Spleen (tissue), 11 donors: ENCODE measurements at regions not wholly inside any gene's neighbourhood (a gene's known extent, or its start where the extent isn't known, plus 50 kb on each side); places are given as distances from the start of the nearest gene placed in this dataset.

Experiments
- DNase-seq: peaks from one replicate; pipeline ENCODE4 v3.0.0-alpha.2; 2020
- H3K27ac ChIP-seq, 8 donors: fragments of 200-600 bp; sonication (generic) in 7 of 8; 1 replicate in 4 of 8; 2 replicates in 4 of 8; pipeline versions ENCODE4 v1.5.0 to v1.8.0; 2016 to 2021; ENCODE audit warnings: inconsistent platforms in 4 of 8, mild to moderate bottlenecking in 4 of 8, moderate library complexity in 1 of 8
- H3K27me3 ChIP-seq, 7 donors: fragments of 200-600 bp; sonication (generic) in 6 of 7; replicated peaks in 1 of 7; 1 replicate in 4 of 7; 2 replicates in 3 of 7; pipeline versions ENCODE4 v1.5.0 to v1.8.0; 2016 to 2021; ENCODE audit warnings: inconsistent platforms in 3 of 7, mild to moderate bottlenecking in 1 of 7
- H3K36me3 ChIP-seq, 6 donors: fragments of 200-600 bp; sonication (generic) in 5 of 6; 1 replicate in 4 of 6; 2 replicates in 2 of 6; pipeline versions ENCODE4 v1.5.0 to v1.8.0; 2016 to 2021; ENCODE audit warnings: inconsistent platforms in 2 of 6
- H3K4me1 ChIP-seq, 6 donors: fragments of 200-600 bp; sonication (generic) in 5 of 6; 1 replicate in 3 of 6; 2 replicates in 3 of 6; pipeline versions ENCODE4 v1.5.0 to v1.8.0; 2016 to 2021; ENCODE audit warnings: inconsistent platforms in 3 of 6
- H3K4me3 ChIP-seq, 8 donors: fragments of 200-600 bp; sonication (generic) in 7 of 8; 1 replicate in 4 of 8; 2 replicates in 4 of 8; pipeline versions ENCODE4 v1.5.0 to v1.8.0; 2016 to 2021; ENCODE audit warnings: inconsistent platforms in 4 of 8, mild to moderate bottlenecking in 4 of 8, moderate library complexity in 2 of 8
- H3K9me3 ChIP-seq, 8 donors: fragments of 200-600 bp; sonication (generic) in 7 of 8; 1 replicate in 4 of 8; 2 replicates in 4 of 8; pipeline versions ENCODE4 v1.5.0 to v1.8.0; 2016 to 2021; ENCODE audit warnings: inconsistent platforms in 4 of 8
- POLR2A ChIP-seq, 3 donors: fragments of 450-650 bp; IDR thresholded peaks; one replicate each; pipeline ENCODE4 v1.5.1; 2017; ENCODE audit warnings: antibody characterized with exemption in 3 of 3, mild to moderate bottlenecking in 1 of 3
- POLR2AphosphoS5 ChIP-seq, 3 donors: sonication (generic); formaldehyde crosslinking; IDR thresholded peaks; one replicate each; pipeline ENCODE4 v1.5.1; 2017; ENCODE audit warnings: antibody characterized with exemption in 3 of 3
- WGBS, 5 donors: extraction: QIAGEN DNeasy Blood & Tissue Kit in 3 of 5; methylation state at CpG; one replicate each; pipeline versions ENCODE4 v1.1.5 to v1.1.7; 2013 to 2018; 5-methylcytosine and 5-hydroxymethylcytosine counted together
- intact Hi-C: fragments of 100-400 bp; cut with DNase I; formaldehyde crosslinking; loops from one replicate; pipeline ENCODE4 v1.15.0; 2023; ENCODE audit warnings: low total_unique reads
- TF ChIP-seq, protein P1 (sequence below), 11 experiments: fragments of 200-600 bp in 7 of 11; fragments of 450-650 bp in 4 of 11; sonication (generic) in 4 of 11; IDR thresholded peaks in 8 of 11; conservative IDR thresholded peaks in 3 of 11; 1 replicate in 7 of 11; 2 replicates in 4 of 11; pipeline versions ENCODE4 v1.4.0 to v1.8.0; 2016 to 2021; ENCODE audit warnings: antibody characterized with exemption in 11 of 11, inconsistent platforms in 4 of 11, mild to moderate bottlenecking in 1 of 11
- donor health status: healthy with polysubstance abuse.
- donor health status: DM: no; HTN: no; CAD: no; lungs with moderate emphysema.
- donor health status: DM: no; HTN: no; CAD: no.
- donor health status: Bipolar disorder and iron deficiency.
- donor health status: healthy.
- donor health status: DM: no; HTN: no; CAD: no.
- donor health status: DM: yes; HTN: yes; CAD: no.

DNA sequence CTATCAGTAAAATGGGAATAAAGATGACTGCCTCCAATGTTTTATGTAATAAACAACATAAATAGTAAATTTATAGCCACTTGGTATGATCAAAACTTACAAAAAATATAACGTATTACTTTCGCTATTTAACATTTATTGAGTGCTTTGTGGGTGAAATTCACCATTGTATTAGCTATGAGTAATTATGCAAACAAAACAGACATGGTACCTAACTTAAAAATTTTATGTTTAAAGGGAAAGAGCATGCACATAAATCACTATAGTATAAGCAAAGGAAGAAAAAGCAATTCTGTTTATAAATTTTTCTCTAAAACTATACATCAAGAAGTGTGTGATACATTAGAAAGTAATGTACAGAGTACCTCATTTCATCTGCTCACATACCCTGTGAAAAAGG lies 1046.2 kb downstream of the NCAM2 start:
- no peak for DNase-seq
- TF ChIP-seq POLR2AphosphoS5 (IDR thresholded peaks at IDR 0.05) = no peak
- TF ChIP-seq, protein P1, sequence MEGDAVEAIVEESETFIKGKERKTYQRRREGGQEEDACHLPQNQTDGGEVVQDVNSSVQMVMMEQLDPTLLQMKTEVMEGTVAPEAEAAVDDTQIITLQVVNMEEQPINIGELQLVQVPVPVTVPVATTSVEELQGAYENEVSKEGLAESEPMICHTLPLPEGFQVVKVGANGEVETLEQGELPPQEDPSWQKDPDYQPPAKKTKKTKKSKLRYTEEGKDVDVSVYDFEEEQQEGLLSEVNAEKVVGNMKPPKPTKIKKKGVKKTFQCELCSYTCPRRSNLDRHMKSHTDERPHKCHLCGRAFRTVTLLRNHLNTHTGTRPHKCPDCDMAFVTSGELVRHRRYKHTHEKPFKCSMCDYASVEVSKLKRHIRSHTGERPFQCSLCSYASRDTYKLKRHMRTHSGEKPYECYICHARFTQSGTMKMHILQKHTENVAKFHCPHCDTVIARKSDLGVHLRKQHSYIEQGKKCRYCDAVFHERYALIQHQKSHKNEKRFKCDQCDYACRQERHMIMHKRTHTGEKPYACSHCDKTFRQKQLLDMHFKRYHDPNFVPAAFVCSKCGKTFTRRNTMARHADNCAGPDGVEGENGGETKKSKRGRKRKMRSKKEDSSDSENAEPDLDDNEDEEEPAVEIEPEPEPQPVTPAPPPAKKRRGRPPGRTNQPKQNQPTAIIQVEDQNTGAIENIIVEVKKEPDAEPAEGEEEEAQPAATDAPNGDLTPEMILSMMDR (IDR thresholded peaks at IDR 0.05 in 8 of 11, conservative IDR thresholded peaks at IDR 0.05 in 3 of 11) = no peak
- no peak for TF ChIP-seq POLR2A (IDR thresholded peaks at IDR 0.05)
- intact Hi-C loops = no loop called here
- Histone ChIP-seq H3K9me3 (peaks cover 0 to 18% (median 2%) of the 10 kb centered on the region in 8 donors), H3K27me3 (no peaks in the 10 kb centered on the region), H3K27ac (no peak overlapping the region), H3K4me3 (no peak overlapping the region), H3K36me3 (no peaks in the 10 kb centered on the region), H3K4me1 (no peaks in the 10 kb centered on the region)
- WGBS, 5 donors = 76 to 92% (median 83%) methylated on average over 2 of the region's 2 CpGs

DNA sequence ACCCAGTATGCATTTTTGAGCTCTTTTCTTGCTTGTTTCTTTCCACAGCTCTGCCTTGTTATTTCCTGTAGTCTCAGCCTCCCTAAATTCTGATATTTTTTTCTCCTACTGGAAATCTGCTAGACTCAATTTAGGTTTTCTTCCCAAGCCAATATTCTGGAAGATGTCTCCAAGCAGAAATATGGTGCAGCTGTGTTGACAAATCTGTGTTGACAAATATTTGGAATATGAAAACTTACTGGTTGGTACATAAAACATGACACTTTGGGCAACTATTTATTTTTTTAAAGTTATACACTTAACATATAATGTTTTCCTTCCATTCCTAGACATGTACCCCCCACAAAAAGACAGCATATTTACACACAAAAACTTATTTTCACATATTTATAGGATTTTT lies 1048.4 kb downstream of the NCAM2 start:
- Histone ChIP-seq H3K27ac (no peak overlapping the region), H3K9me3 (no peaks in the 10 kb centered on the region), H3K27me3 (no peaks in the 10 kb centered on the region), H3K4me3 (no peak overlapping the region), H3K36me3 (no peaks in the 10 kb centered on the region), H3K4me1 (no peaks in the 10 kb centered on the region)
- no peak for TF ChIP-seq POLR2AphosphoS5 (IDR thresholded peaks at IDR 0.05)
- intact Hi-C loops = no loop called here
- DNase-seq = no peak

DNA sequence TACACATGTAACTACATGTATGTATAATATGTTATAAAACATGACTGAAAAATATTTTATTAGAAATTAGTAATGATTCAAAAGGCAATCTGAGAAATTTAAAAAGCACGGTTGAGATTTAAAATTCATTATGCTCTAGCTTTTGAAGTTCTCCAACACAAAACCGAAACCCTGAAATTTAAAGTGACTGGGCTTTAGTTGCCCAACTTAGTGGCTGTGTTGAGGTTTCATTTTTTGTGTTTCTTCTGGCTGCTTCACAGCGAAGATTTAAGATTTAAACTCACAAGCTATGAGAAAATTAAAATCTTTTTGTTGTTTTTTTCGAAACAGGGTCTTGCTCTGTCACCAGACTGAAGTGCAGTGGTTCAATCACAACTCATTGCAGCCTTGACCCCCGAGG lies 1058.7 kb downstream of the NCAM2 start:
- H3K9me3 ChIP-seq = peaks cover 0 to 11% (median 0%) of the 10 kb centered on the region in 8 donors
- intact Hi-C loops = no loop called here
- H3K27me3 ChIP-seq = no peaks in the 10 kb centered on the region
- 68 to 77% (median 71%) methylated on average over 5 of the region's 5 CpGs for WGBS, 5 donors
- no peaks in the 10 kb centered on the region for H3K4me1 ChIP-seq
- DNase-seq = no peak
- TF ChIP-seq, protein P1 (IDR thresholded peaks at IDR 0.05 in 8 of 11, conservative IDR thresholded peaks at IDR 0.05 in 3 of 11) = no peak
- TF ChIP-seq POLR2A (IDR thresholded peaks at IDR 0.05) (no peak), POLR2AphosphoS5 (IDR thresholded peaks at IDR 0.05) (no peak)
- no peak overlapping the region for H3K4me3 ChIP-seq
- no peaks in the 10 kb centered on the region for H3K36me3 ChIP-seq
- H3K27ac ChIP-seq = no peak overlapping the region

DNA sequence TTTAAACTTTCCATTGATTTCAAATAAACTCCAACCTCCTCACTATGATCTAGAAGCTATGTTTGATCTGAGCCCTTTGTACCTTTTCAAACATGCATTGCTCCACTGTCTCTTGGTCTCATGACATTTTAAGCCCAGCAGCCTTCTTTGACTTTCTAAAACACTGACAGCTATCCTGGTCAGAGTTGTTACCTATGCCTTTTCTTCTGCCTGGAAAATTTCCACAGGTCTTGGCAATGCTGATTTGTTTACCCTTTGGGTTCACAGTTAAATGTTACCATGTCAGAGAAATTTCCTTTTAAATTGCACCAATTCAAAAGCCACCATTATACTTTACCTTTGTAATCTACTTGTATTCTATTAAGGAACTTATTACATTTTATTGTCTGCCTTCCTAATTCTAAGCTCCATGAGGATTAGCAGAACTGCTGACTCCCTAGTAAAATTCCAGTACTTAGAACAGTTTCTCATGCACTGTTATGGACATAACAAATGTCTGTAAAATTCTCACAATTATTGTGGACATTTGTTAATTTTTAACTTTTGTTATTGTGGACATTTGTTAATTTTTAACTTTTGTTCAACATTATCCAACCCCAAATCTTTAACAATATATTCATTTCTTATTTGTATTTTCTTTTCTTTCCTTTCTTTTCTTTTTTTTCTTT lies 1064.4 kb downstream of the NCAM2 start:
- no peak for DNase-seq
- no peak overlapping the region for H3K27ac ChIP-seq
- H3K9me3 ChIP-seq = peaks cover 0 to 7% (median 0%) of the 10 kb centered on the region in 8 donors
- TF ChIP-seq POLR2AphosphoS5 (IDR thresholded peaks at IDR 0.05) (no peak), POLR2A (IDR thresholded peaks at IDR 0.05) (no peak)
- TF ChIP-seq, protein P1 (IDR thresholded peaks at IDR 0.05 in 8 of 11, conservative IDR thresholded peaks at IDR 0.05 in 3 of 11) = no peak
- intact Hi-C loops = no loop called here
- no peak overlapping the region for H3K4me3 ChIP-seq
- no peaks in the 10 kb centered on the region for H3K36me3 ChIP-seq
- no peaks in the 10 kb centered on the region for H3K4me1 ChIP-seq
- no peaks in the 10 kb centered on the region for H3K27me3 ChIP-seq

DNA sequence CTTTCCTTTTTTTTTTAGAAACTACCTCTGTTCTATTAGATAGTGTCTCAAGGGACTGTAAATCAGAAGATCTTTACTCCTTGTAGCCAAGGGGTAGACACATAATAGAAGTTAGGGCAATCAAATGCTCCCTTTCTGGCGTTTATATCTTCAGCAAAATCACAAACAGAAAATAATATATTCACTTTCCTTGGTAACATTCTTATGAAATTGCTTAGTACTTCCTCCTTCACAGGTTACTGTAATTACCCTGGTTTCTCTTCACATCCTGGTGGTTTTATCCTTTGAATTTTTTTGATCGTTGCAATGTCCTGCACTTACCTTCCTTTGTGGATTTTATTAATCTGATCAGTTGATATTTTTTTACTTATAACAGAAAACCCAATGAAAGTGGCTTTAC lies 1064.9 kb downstream of the NCAM2 start:
- TF ChIP-seq, protein P1 (IDR thresholded peaks at IDR 0.05 in 8 of 11, conservative IDR thresholded peaks at IDR 0.05 in 3 of 11) = no peak
- Histone ChIP-seq H3K4me3 (no peak overlapping the region), H3K9me3 (peaks cover 0 to 7% (median 0%) of the 10 kb centered on the region in 8 donors), H3K4me1 (no peaks in the 10 kb centered on the region), H3K27ac (no peak overlapping the region), H3K27me3 (no peaks in the 10 kb centered on the region), H3K36me3 (no peaks in the 10 kb centered on the region)
- DNase-seq = no peak
- WGBS, 5 donors = 59 to 73% (median 64%) methylated on average over 2 of the region's 2 CpGs
- intact Hi-C loops = no loop called here
